Lower lobe of right lung (tissue), 2 donors: ENCODE measurements at regions not wholly inside any gene's neighbourhood (a gene's known extent, or its start where the extent isn't known, plus 50 kb on each side); places are given as distances from the start of the nearest gene placed in this dataset.

Experiments
- ATAC-seq, 2 donors: fragments of 200-7000 bp; cut with Tn5 transposase; one replicate each; pipeline ENCODE4 v1.9.1; 2020 to 2022; ENCODE audit warnings: mild to moderate bottlenecking in 2 of 2, moderate library complexity in 2 of 2
- DNase-seq: peaks from one replicate; pipeline ENCODE4 v3.0.0-alpha.2; 2020
- H3K27ac ChIP-seq: fragments of 200-600 bp; one replicate; pipeline ENCODE4 v1.8.0; 2022
- H3K27me3 ChIP-seq: fragments of 200-600 bp; one replicate; pipeline ENCODE4 v1.8.0; 2022; ENCODE audit warnings: low read depth
- H3K36me3 ChIP-seq: fragments of 200-600 bp; one replicate; pipeline ENCODE4 v1.8.0; 2022; ENCODE audit warnings: mild to moderate bottlenecking
- H3K4me1 ChIP-seq: fragments of 200-600 bp; one replicate; pipeline ENCODE4 v1.8.0; 2022
- H3K4me3 ChIP-seq: fragments of 200-600 bp; one replicate; pipeline ENCODE4 v1.8.0; 2022; ENCODE audit warnings: mild to moderate bottlenecking
- H3K9me3 ChIP-seq: fragments of 200-600 bp; one replicate; pipeline ENCODE4 v1.8.0; 2022
- intact Hi-C: fragments of 100-400 bp; cut with DNase I; formaldehyde crosslinking; loops from one replicate; pipeline ENCODE4 v1.11.0; 2022
- TF ChIP-seq, protein P1 (sequence below): fragments of 200-600 bp; IDR thresholded peaks from one replicate; pipeline ENCODE4 v1.8.0; 2022; ENCODE audit warnings: antibody characterized with exemption, mild to moderate bottlenecking
- donor health status: DM: no; HTN: yes; CAD: no; lungs with severe emphysema.

DNA sequence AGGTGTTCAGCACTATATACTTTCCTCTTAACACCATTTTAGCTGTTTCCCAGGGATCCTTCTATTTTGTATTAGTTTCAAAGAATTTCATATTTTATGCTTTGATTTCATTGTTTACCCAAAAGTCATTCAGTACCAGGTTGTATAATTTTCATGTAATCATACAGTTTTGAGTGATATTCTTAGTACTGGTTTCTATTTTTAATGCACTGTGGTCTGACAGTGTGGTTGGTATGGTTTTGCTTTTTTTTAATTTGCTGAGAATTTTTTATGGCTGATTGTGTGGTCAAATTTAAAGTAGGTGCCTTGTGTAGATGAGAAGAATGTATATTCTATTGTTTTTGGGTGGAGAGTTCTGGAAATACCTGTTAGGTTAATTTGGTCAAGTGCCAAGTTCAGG lies 323.4 kb upstream of the EPHA6 start:
- no peaks in the 10 kb centered on the region for H3K36me3 ChIP-seq
- H3K27ac ChIP-seq, result no peak overlapping the region
- H3K27me3 ChIP-seq, result no peaks in the 10 kb centered on the region
- no peaks in the 10 kb centered on the region for H3K9me3 ChIP-seq
- intact Hi-C loops, result no loop called here
- TF ChIP-seq, protein P1, sequence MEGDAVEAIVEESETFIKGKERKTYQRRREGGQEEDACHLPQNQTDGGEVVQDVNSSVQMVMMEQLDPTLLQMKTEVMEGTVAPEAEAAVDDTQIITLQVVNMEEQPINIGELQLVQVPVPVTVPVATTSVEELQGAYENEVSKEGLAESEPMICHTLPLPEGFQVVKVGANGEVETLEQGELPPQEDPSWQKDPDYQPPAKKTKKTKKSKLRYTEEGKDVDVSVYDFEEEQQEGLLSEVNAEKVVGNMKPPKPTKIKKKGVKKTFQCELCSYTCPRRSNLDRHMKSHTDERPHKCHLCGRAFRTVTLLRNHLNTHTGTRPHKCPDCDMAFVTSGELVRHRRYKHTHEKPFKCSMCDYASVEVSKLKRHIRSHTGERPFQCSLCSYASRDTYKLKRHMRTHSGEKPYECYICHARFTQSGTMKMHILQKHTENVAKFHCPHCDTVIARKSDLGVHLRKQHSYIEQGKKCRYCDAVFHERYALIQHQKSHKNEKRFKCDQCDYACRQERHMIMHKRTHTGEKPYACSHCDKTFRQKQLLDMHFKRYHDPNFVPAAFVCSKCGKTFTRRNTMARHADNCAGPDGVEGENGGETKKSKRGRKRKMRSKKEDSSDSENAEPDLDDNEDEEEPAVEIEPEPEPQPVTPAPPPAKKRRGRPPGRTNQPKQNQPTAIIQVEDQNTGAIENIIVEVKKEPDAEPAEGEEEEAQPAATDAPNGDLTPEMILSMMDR, result no peak
- no peaks in the 10 kb centered on the region for H3K4me1 ChIP-seq
- ATAC-seq, result no peak
- no peak for DNase-seq
- H3K4me3 ChIP-seq, result no peak overlapping the region

DNA sequence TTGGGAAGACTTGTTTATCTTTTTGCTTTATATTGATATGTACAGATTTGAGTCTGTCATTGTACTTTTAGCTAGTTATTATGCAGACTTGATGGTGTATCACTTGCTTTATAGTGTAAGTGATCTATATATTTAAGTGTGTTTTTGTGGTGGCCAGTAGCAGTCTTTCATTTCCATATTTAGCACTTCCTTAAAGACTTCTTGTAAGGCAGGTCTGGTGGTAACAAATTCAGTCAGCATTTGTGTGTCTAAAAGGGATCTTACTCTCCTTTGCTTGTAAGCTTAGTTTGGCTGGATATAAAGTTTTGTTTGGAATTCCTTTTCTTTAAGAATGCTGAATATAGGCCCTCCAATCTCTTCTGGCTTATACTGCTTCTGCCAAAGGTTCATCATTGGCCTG lies 322.5 kb upstream of the EPHA6 start:
- H3K27ac ChIP-seq, result no peak overlapping the region
- no peaks in the 10 kb centered on the region for H3K4me1 ChIP-seq
- H3K27me3 ChIP-seq, result no peaks in the 10 kb centered on the region
- H3K36me3 ChIP-seq, result no peaks in the 10 kb centered on the region
- no peak for ATAC-seq
- TF ChIP-seq, protein P1, result no peak
- no peak for DNase-seq
- intact Hi-C loops, result no loop called here
- no peak overlapping the region for H3K4me3 ChIP-seq
- H3K9me3 ChIP-seq, result no peaks in the 10 kb centered on the region

DNA sequence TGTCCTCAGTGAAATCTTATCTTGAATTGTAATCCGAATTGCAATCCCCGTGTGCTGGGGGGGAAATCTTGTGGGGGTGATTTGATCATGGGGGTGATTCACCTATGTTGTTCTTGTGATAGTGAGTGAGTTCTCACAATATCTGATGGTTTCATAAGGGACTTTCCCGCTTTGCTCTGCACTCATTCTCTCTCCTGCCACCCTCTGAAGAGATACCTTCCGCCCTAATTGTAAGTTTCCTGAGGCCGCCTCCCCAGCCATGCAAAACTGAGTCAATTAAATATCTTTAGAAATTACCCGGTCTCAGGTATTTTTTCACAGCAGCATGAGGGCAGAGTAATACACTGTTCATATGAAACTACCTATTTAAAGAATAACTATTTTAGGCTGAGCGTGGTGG lies 304.1 kb upstream of the EPHA6 start:
- TF ChIP-seq, protein P1, result no peak
- Histone ChIP-seq H3K4me1 (no peaks in the 10 kb centered on the region), H3K27me3 (no peaks in the 10 kb centered on the region), H3K9me3 (no peaks in the 10 kb centered on the region), H3K27ac (no peak overlapping the region), H3K4me3 (no peak overlapping the region), H3K36me3 (no peaks in the 10 kb centered on the region)
- DNase-seq (no peak), ATAC-seq (no peak)
- intact Hi-C loops, result no loop called here

DNA sequence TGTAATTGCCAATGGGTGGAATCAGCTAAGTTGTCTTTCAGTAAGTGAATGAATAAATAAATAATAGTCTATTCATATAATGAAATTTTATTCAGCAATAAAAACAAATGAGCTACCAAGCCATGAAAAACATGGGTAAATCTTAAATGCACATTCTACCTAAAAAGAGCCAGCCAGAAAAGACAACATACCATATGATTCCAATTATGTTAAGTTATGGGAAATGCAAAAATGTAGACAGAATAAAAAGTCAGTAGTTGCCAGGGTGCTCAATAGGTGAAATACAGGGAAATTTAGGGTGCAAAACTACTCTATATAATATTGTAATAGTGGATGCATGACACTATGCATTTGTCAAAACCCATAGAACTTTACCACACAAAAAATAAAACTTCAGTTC lies 277.2 kb upstream of the EPHA6 start:
- H3K4me3 ChIP-seq, result no peak overlapping the region
- intact Hi-C loops, result no loop called here
- no peaks in the 10 kb centered on the region for H3K9me3 ChIP-seq
- no peaks in the 10 kb centered on the region for H3K36me3 ChIP-seq
- TF ChIP-seq, protein P1, result no peak
- no peak overlapping the region for H3K27ac ChIP-seq
- ATAC-seq (no peak), DNase-seq (no peak)
- H3K27me3 ChIP-seq, result no peaks in the 10 kb centered on the region
- no peaks in the 10 kb centered on the region for H3K4me1 ChIP-seq

DNA sequence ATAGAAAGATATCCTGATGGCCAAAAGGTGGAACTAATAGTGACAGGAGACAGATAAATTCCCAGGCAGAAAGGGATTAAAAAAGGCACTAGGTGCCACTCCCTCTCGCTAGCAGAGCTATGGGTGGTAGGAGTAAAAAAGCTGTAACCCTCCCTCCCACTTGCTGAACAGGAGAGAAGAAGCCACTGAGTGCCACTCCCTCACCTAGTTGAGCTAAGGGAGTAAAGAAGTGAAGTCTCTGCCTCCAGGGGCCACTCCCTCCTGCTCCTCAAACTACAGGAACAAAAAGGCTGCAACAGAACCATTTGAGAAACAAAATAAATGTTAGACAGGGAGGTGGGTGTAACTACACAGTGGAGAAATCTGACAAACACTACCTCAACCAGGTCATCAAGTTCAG lies 276.2 kb upstream of the EPHA6 start:
- TF ChIP-seq, protein P1, result no peak
- no peak overlapping the region for H3K4me3 ChIP-seq
- intact Hi-C loops, result no loop called here
- no peaks in the 10 kb centered on the region for H3K4me1 ChIP-seq
- no peak overlapping the region for H3K27ac ChIP-seq
- H3K9me3 ChIP-seq, result no peaks in the 10 kb centered on the region
- DNase-seq (no peak), ATAC-seq (no peak)
- no peaks in the 10 kb centered on the region for H3K27me3 ChIP-seq
- no peaks in the 10 kb centered on the region for H3K36me3 ChIP-seq

DNA sequence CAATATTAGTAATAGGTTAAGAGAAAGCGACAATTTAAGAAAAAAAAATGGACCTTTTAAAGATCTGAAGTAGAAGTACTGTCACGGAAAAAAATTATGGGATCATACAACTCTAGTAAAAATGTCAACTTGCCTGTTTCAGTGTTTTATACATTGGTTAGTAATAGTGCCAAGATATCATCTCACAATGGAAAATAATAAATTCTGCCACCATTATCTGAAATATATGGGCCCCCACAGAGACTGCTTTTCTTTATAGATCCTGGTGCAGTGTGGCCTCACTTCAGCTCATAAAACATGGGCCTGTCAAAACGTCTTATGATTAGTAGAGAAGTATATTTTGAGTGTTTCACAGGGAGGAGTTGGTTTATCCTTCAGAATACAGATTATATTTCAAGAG lies 266.3 kb upstream of the EPHA6 start:
- no peak for ATAC-seq
- Histone ChIP-seq H3K4me3 (no peak overlapping the region), H3K27ac (no peak overlapping the region), H3K9me3 (peaks cover 11% of the 10 kb centered on the region), H3K27me3 (no peaks in the 10 kb centered on the region), H3K36me3 (no peaks in the 10 kb centered on the region), H3K4me1 (no peaks in the 10 kb centered on the region)
- no peak for DNase-seq
- intact Hi-C loops, result no loop called here
- TF ChIP-seq, protein P1, result no peak
